Uterus (tissue), 2 donors: ENCODE measurements at regions not wholly inside any gene's neighbourhood (a gene's known extent, or its start where the extent isn't known, plus 50 kb on each side); places are given as distances from the start of the nearest gene placed in this dataset.

ENCODE experiments used
- POLR2A ChIP-seq, 2 donors: fragments of 450-650 bp; IDR thresholded peaks; one replicate each; pipeline ENCODE4 v1.6.1; 2016; ENCODE audit warnings: antibody characterized with exemption in 2 of 2, mild to moderate bottlenecking in 1 of 2, moderate library complexity in 1 of 2
- TF ChIP-seq, protein P1 (sequence below), 4 experiments: fragments of 200-600 bp in 2 of 4; fragments of 450-650 bp in 2 of 4; sonication (generic) in 2 of 4; IDR thresholded peaks; one replicate each; pipeline ENCODE4 v1.5.1; 2016 to 2019; ENCODE audit warnings: antibody characterized with exemption in 4 of 4, mild to moderate bottlenecking in 2 of 4, moderate library complexity in 1 of 4

DNA sequence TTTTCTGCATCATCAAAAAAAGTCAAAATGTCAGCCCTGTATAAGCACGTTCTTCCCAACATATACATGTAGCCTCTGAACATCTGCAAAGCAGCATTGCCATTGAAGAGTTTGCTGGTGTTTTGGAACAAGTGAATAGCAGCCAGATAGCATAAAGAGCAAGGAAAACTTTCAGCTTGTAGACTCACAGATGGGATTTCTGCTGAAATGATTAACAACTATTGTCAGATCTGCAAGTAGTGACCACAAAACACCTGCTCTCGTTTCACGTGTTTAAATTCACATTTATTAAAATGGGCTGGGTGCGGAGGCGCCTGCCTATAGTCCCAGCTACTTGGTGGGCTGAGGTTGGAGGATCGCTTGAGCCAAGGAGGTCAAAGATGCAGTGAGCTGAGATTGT is 123.7 kb downstream of the SPRY1 start:
- TF ChIP-seq POLR2A (IDR thresholded peaks at IDR 0.05) = no peak
- TF ChIP-seq, protein P1, sequence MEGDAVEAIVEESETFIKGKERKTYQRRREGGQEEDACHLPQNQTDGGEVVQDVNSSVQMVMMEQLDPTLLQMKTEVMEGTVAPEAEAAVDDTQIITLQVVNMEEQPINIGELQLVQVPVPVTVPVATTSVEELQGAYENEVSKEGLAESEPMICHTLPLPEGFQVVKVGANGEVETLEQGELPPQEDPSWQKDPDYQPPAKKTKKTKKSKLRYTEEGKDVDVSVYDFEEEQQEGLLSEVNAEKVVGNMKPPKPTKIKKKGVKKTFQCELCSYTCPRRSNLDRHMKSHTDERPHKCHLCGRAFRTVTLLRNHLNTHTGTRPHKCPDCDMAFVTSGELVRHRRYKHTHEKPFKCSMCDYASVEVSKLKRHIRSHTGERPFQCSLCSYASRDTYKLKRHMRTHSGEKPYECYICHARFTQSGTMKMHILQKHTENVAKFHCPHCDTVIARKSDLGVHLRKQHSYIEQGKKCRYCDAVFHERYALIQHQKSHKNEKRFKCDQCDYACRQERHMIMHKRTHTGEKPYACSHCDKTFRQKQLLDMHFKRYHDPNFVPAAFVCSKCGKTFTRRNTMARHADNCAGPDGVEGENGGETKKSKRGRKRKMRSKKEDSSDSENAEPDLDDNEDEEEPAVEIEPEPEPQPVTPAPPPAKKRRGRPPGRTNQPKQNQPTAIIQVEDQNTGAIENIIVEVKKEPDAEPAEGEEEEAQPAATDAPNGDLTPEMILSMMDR (IDR thresholded peaks at IDR 0.05) = no peak
